PC-9 (cell line): ENCODE measurements at regions not wholly inside any gene's neighbourhood (a gene's known extent, or its start where the extent isn't known, plus 50 kb on each side); places are given as distances from the start of the nearest gene placed in this dataset.

ENCODE experiments used
- BruUV-seq: library from RNA; stranded (reverse); fragments of 400-500 nt; replicated peaks from 2 replicates; lab custom pipeline; 2021; lab: Mats Ljungman, UMichigan
- CTCF ChIA-PET: fragments of 300-600 bp; sonication (Branson Sonifier 250); formaldehyde crosslinking; loops from one replicate; lab custom pipeline; 2022; ENCODE audit warnings: antibody characterized with exemption; lab: Charles Lee
- POLR2A ChIA-PET: fragments of 300-600 bp; sonication (Branson Sonifier 250); formaldehyde crosslinking; loops from one replicate; lab custom pipeline; 2022; ENCODE audit warnings: antibody characterized with exemption; ENCODE audit not compliant: unreplicated experiment; lab: Charles Lee
- DNase-seq, 2 experiments: peaks; one replicate each; pipeline versions ENCODE4 v3.0.0 to v3.0.0-alpha.2; 2015 to 2022; ENCODE audit warnings: mixed read lengths in 1 of 2
- H2AFZ ChIP-seq: fragments of 200-600 bp; sonication (generic); 2 replicates; pipeline ENCODE4 v1.8.1; 2017; ENCODE audit warnings: antibody characterized with exemption
- H3F3A ChIP-seq: fragments of 200-600 bp; sonication (generic); 2 replicates; pipeline ENCODE4 v1.8.1; 2017; ENCODE audit warnings: antibody characterized with exemption, mild to moderate bottlenecking, low read depth; ENCODE audit not compliant: insufficient read depth
- H3K27ac ChIP-seq: fragments of 200-600 bp; sonication (generic); 2 replicates; pipeline ENCODE4 v1.6.1; 2016; ENCODE audit warnings: mixed run types
- H3K27me3 ChIP-seq: fragments of 200-600 bp; sonication (generic); 2 replicates; pipeline ENCODE4 v1.6.1; 2016; ENCODE audit warnings: low read depth, mixed run types; ENCODE audit not compliant: insufficient read depth
- H3K36me3 ChIP-seq: fragments of 200-600 bp; sonication (generic); 2 replicates; pipeline ENCODE4 v1.6.1; 2016; ENCODE audit warnings: low read depth, mixed run types
- H3K4me1 ChIP-seq: fragments of 200-600 bp; sonication (generic); replicated peaks from 2 replicates; pipeline ENCODE4 v1.6.1; 2016; ENCODE audit warnings: mixed run types; ENCODE audit not compliant: insufficient read depth
- H3K4me2 ChIP-seq: fragments of 200-600 bp; sonication (generic); 2 replicates; pipeline ENCODE4 v1.6.1; 2017; ENCODE audit warnings: mixed run types
- H3K4me3 ChIP-seq: fragments of 200-600 bp; sonication (generic); 2 replicates; pipeline ENCODE4 v1.6.1; 2016; ENCODE audit warnings: mixed run types
- H3K79me2 ChIP-seq: fragments of 200-600 bp; sonication (generic); 2 replicates; pipeline ENCODE4 v1.6.1; 2017; ENCODE audit warnings: low read depth, mixed run types
- H3K9me2 ChIP-seq: fragments of 200-600 bp; sonication (generic); 2 replicates; pipeline ENCODE4 v1.8.1; 2017; ENCODE audit warnings: mild to moderate bottlenecking; ENCODE audit not compliant: insufficient read depth
- H3K9me3 ChIP-seq: fragments of 200-600 bp; sonication (generic); 2 replicates; pipeline ENCODE4 v1.8.1; 2016; ENCODE audit warnings: low read depth; ENCODE audit not compliant: insufficient read depth
- H4K20me1 ChIP-seq: fragments of 200-600 bp; sonication (generic); 2 replicates; pipeline ENCODE4 v1.8.1; 2017; ENCODE audit not compliant: insufficient read depth
- EZH2 ChIP-seq: fragments of 200-600 bp; sonication (generic); IDR thresholded peaks from 2 replicates; pipeline ENCODE4 v1.8.0; 2017; ENCODE audit warnings: antibody characterized with exemption, low read depth
- intact Hi-C: fragments of 100-400 bp; cut with micrococcal nuclease; formaldehyde crosslinking; loops from one replicate; pipeline ENCODE4 v1.10.0; 2022; ENCODE audit not compliant: unreplicated experiment
- TF ChIP-seq, protein P1 (sequence below): fragments of 200-600 bp; sonication (generic); conservative IDR thresholded peaks from 2 replicates; pipeline ENCODE4 v1.6.1; 2017; ENCODE audit warnings: mixed run types, antibody characterized with exemption, mild to moderate bottlenecking, moderate library complexity

DNA sequence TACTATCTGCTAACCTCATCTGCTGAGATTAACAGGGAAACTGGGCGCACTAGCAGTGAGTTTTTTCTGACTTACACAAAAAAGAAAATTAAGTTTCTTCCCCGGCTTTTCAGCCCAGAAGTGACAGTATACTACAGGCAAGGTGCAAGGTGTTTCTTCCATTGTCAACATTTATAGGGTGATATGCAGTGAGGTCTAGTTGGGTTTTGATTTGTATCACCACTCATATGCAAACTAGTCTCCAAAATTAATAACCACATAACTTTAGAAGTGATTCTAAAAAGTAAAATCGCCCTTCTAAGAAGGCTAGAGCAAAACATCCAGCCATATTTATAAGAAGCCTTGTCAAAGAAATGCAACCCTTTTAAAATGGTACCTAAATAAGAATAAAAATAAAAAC is 640.1 kb downstream of the ARAP2 start:
- no peak for DNase-seq
- H3K9me2 ChIP-seq: no peaks in the 10 kb centered on the region
- no peak overlapping the region for H2AFZ ChIP-seq
- ChIA-PET CTCF (no interaction called here), POLR2A (no interaction called here)
- no peaks in the 10 kb centered on the region for H3K36me3 ChIP-seq
- H3K27me3 ChIP-seq: no peaks in the 10 kb centered on the region
- H3K4me1 ChIP-seq: no peaks in the 10 kb centered on the region
- intact Hi-C loops: no loop called here
- no peaks in the 10 kb centered on the region for H4K20me1 ChIP-seq
- TF ChIP-seq, protein P1, sequence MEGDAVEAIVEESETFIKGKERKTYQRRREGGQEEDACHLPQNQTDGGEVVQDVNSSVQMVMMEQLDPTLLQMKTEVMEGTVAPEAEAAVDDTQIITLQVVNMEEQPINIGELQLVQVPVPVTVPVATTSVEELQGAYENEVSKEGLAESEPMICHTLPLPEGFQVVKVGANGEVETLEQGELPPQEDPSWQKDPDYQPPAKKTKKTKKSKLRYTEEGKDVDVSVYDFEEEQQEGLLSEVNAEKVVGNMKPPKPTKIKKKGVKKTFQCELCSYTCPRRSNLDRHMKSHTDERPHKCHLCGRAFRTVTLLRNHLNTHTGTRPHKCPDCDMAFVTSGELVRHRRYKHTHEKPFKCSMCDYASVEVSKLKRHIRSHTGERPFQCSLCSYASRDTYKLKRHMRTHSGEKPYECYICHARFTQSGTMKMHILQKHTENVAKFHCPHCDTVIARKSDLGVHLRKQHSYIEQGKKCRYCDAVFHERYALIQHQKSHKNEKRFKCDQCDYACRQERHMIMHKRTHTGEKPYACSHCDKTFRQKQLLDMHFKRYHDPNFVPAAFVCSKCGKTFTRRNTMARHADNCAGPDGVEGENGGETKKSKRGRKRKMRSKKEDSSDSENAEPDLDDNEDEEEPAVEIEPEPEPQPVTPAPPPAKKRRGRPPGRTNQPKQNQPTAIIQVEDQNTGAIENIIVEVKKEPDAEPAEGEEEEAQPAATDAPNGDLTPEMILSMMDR: no peak
- no peak for TF ChIP-seq EZH2
- H3K79me2 ChIP-seq: no peaks in the 10 kb centered on the region
- no peak overlapping the region for H3K27ac ChIP-seq
- H3K4me3 ChIP-seq: no peak overlapping the region
- H3K9me3 ChIP-seq: no peaks in the 10 kb centered on the region
- no TSS peak for BruUV-seq
- no peak overlapping the region for H3K4me2 ChIP-seq
- no peaks in the 10 kb centered on the region for H3F3A ChIP-seq

DNA sequence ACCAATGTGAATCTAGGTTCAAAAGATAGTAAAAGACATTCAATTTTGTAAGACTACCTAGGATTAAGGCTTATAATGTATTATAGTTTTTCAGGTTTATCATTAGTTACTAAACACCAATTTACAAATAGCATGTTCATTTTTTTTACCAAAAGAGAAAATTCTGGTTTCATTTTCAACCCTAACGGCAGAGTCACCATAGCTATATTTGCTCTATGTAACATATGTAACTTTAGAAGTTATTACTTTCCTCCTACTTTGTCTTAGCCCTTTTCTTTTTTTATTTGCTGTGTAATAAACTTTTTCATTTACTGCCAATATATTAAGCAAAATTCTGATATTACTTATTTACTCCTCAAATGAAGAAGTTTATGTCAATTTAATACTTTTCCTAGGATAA is 639.6 kb downstream of the ARAP2 start:
- no peaks in the 10 kb centered on the region for H3K36me3 ChIP-seq
- TF ChIP-seq, protein P1: no peak
- no peak for TF ChIP-seq EZH2
- intact Hi-C loops: no loop called here
- H4K20me1 ChIP-seq: no peaks in the 10 kb centered on the region
- no peaks in the 10 kb centered on the region for H3K4me1 ChIP-seq
- no peaks in the 10 kb centered on the region for H3K27me3 ChIP-seq
- POLR2A ChIA-PET: no interaction called here
- no peaks in the 10 kb centered on the region for H3K9me3 ChIP-seq
- no peak overlapping the region for H2AFZ ChIP-seq
- BruUV-seq: no TSS peak
- no peak overlapping the region for H3K27ac ChIP-seq
- DNase-seq: no peak
- CTCF ChIA-PET: no interaction called here
- no peak overlapping the region for H3K4me3 ChIP-seq
- H3F3A ChIP-seq: no peaks in the 10 kb centered on the region
- H3K9me2 ChIP-seq: no peaks in the 10 kb centered on the region
- no peaks in the 10 kb centered on the region for H3K79me2 ChIP-seq
- no peak overlapping the region for H3K4me2 ChIP-seq

DNA sequence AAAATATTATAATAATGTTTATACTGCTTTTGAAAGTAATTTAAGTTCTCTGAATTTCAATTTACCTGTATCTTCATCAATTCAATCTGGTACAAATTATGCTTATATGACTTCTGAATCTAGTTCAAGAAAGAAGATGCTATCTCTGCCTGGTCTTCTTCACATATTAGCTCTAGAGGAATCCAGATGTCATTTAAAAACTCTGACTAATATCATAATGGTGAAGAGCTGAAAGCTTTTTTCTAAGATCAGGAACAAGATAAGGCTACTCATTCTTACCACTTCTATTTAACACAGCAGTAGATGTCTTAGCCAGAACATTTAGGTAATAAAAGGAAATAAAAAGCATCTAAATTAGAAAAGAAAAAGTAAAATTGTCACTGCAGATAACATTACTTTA is 636.1 kb downstream of the ARAP2 start:
- Histone ChIP-seq H3K36me3 (no peaks in the 10 kb centered on the region), H3K27ac (no peak overlapping the region), H3K4me1 (no peaks in the 10 kb centered on the region), H3K4me2 (no peak overlapping the region), H3F3A (no peaks in the 10 kb centered on the region), H3K4me3 (no peak overlapping the region), H3K9me2 (no peaks in the 10 kb centered on the region), H3K27me3 (no peaks in the 10 kb centered on the region), H4K20me1 (no peaks in the 10 kb centered on the region), H3K79me2 (no peaks in the 10 kb centered on the region), H2AFZ (no peak overlapping the region), H3K9me3 (no peaks in the 10 kb centered on the region)
- DNase-seq: no peak
- ChIA-PET POLR2A (no interaction called here), CTCF (no interaction called here)
- no TSS peak for BruUV-seq
- intact Hi-C loops: no loop called here
- TF ChIP-seq EZH2: no peak
- TF ChIP-seq, protein P1: no peak
